BLaER1 (cell line): ENCODE measurements at regions not wholly inside any gene's neighbourhood (a gene's known extent, or its start where the extent isn't known, plus 50 kb on each side); places are given as distances from the start of the nearest gene placed in this dataset.

Experiments used
- H3K27ac ChIP-seq: shearing (Covaris generic); formaldehyde crosslinking; 2 replicates; pipeline ENCODE4 v1.8.1; 2022
- H3K27me3 ChIP-seq: shearing (Covaris generic); formaldehyde crosslinking; 2 replicates; pipeline ENCODE4 v1.8.1; 2022
- H3K36me3 ChIP-seq: shearing (Covaris generic); formaldehyde crosslinking; 2 replicates; pipeline ENCODE4 v1.8.1; 2022
- H3K4me1 ChIP-seq: shearing (Covaris generic); formaldehyde crosslinking; 2 replicates; pipeline ENCODE4 v1.8.1; 2022
- H3K4me2 ChIP-seq: shearing (Covaris generic); formaldehyde crosslinking; 2 replicates; pipeline ENCODE4 v1.8.1; 2022
- H3K4me3 ChIP-seq: shearing (Covaris generic); formaldehyde crosslinking; 2 replicates; pipeline ENCODE4 v1.8.1; 2022
- H3K9ac ChIP-seq: shearing (Covaris generic); formaldehyde crosslinking; 2 replicates; pipeline ENCODE4 v1.8.1; 2022
- H3K9me3 ChIP-seq: shearing (Covaris generic); formaldehyde crosslinking; 2 replicates; pipeline ENCODE4 v1.8.1; 2022
- H4K20me1 ChIP-seq: shearing (Covaris generic); formaldehyde crosslinking; 2 replicates; pipeline ENCODE4 v1.8.1; 2022
- Cebpa-rat ChIP-seq: shearing (Covaris generic); IDR thresholded peaks from 2 replicates; pipeline ENCODE4 v1.8.1; 2022

DNA sequence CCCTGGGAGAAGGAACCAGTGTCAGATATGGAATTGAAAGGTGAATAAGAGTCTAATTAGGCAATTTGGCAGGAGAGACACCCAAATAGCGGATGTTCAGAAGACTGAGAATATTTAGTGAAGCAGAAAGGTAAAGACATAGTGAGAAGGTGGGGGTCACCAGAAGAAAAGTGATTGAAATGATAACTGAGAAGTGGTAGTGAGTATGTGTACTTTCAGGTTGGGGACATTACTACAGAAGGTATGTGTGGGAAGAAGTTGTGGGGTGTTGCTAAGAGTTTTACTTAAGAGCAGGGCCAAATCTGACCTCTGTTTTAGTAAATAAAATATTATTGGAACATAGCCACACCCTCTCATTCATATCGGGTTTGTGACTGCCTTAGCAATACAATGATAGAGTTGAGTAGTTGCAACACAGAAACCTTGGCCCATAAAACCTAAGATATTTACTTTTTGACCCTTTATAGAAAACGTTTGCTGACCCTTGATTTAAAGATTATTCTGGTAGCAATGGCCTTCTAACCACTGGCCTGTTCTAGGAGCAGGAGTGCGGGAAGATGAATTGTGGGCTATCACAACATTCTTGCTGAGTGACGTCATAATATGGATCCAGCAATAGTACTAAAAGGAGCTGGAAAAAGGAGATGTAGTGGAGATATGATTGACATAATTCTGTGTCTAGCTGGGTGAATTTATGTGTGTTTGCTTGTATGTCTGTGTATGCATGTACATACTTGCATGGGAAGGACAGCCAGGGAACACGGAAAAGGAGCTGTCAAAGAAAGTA is 115.3 kb downstream of the HS3ST1 start:
- Histone ChIP-seq H3K27ac (no peak overlapping the region), H3K4me2 (no peak overlapping the region), H3K9ac (no peak overlapping the region), H3K9me3 (peaks cover 22% of the 10 kb centered on the region), H3K4me1 (no peaks in the 10 kb centered on the region), H3K36me3 (no peaks in the 10 kb centered on the region), H4K20me1 (no peaks in the 10 kb centered on the region), H3K4me3 (no peak overlapping the region), H3K27me3 (no peaks in the 10 kb centered on the region)
- TF ChIP-seq Cebpa-rat = no peak

- TF ChIP-seq Cebpa-rat = no peak
- no peaks in the 10 kb centered on the region for H3K36me3 ChIP-seq
- H3K4me3 ChIP-seq = no peak overlapping the region
- H3K27ac ChIP-seq = no peak overlapping the region
- no peak overlapping the region for H3K4me2 ChIP-seq
- no peaks in the 10 kb centered on the region for H3K4me1 ChIP-seq
- no peaks in the 10 kb centered on the region for H3K27me3 ChIP-seq
- no peak overlapping the region for H3K9ac ChIP-seq
- H3K9me3 ChIP-seq = peaks cover 26% of the 10 kb centered on the region
- no peaks in the 10 kb centered on the region for H4K20me1 ChIP-seq
Observed at GRCh38 chr4:11312389-11312788, 116.3 kb downstream of the HS3ST1 start.

- H3K9me3 ChIP-seq = no peaks in the 10 kb centered on the region
- no peak for TF ChIP-seq Cebpa-rat
- H3K4me2 ChIP-seq = no peak overlapping the region
- H3K36me3 ChIP-seq = no peaks in the 10 kb centered on the region
- H3K4me3 ChIP-seq = no peak overlapping the region
- H3K27me3 ChIP-seq = no peaks in the 10 kb centered on the region
- H3K4me1 ChIP-seq = no peaks in the 10 kb centered on the region
- H3K27ac ChIP-seq = no peak overlapping the region
- no peaks in the 10 kb centered on the region for H4K20me1 ChIP-seq
- no peak overlapping the region for H3K9ac ChIP-seq
Observed at GRCh38 chr4:11301075-11301660, 127.5 kb downstream of the HS3ST1 start.

GRCh38 chr4:11299836-11300235 is 128.9 kb downstream of the HS3ST1 start:
- H4K20me1 ChIP-seq = no peaks in the 10 kb centered on the region
- TF ChIP-seq Cebpa-rat = no peak
- H3K4me2 ChIP-seq = no peak overlapping the region
- H3K27me3 ChIP-seq = no peaks in the 10 kb centered on the region
- no peaks in the 10 kb centered on the region for H3K4me1 ChIP-seq
- H3K27ac ChIP-seq = no peak overlapping the region
- H3K9ac ChIP-seq = no peak overlapping the region
- no peaks in the 10 kb centered on the region for H3K36me3 ChIP-seq
- no peak overlapping the region for H3K4me3 ChIP-seq
- no peaks in the 10 kb centered on the region for H3K9me3 ChIP-seq

DNA sequence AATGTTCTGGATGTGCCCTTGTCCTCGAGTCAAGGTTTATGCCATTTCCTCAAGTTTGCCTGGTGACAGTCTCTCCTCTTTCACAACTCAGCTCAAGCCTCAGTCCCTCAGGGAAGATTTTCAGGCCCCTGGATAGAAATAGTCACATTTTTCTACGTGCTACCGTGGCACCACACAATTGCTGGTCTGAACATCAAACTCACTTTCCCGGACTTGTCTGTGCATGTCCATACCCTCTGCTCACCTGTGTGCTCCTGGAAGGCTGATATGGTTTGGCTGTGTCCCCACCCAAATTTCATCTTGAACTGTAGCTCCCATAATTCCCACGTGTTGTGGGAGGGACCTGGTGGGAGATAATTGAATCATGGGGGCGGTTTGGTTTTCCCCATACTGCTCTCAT is 129.7 kb downstream of the HS3ST1 start:
- Histone ChIP-seq H3K27me3 (no peaks in the 10 kb centered on the region), H3K4me3 (no peak overlapping the region), H3K4me2 (no peak overlapping the region), H3K36me3 (no peaks in the 10 kb centered on the region), H3K9me3 (no peaks in the 10 kb centered on the region), H3K27ac (no peak overlapping the region), H3K9ac (no peak overlapping the region), H4K20me1 (no peaks in the 10 kb centered on the region), H3K4me1 (no peaks in the 10 kb centered on the region)
- no peak for TF ChIP-seq Cebpa-rat

DNA sequence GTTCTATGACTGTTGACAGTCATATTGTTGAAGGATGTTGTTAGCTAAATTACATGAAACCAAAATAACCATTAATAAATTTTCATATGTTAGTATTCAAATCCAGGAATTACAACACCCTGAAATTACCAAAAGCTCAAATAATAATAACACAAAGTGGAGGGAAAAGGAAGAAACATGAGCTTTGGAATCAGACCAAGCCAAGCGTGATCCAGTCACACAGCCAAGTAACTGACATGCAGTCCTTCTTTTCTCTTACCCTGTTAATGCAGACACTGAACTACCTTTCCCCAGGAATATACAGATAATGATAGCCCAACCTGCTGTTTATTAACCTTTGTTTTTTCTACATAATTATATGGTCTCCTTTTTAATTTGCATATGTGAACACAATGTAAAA is 130.2 kb downstream of the HS3ST1 start:
- Histone ChIP-seq H4K20me1 (no peaks in the 10 kb centered on the region), H3K27ac (no peak overlapping the region), H3K4me3 (no peak overlapping the region), H3K27me3 (no peaks in the 10 kb centered on the region), H3K9ac (no peak overlapping the region), H3K4me1 (no peaks in the 10 kb centered on the region), H3K36me3 (no peaks in the 10 kb centered on the region), H3K9me3 (no peaks in the 10 kb centered on the region), H3K4me2 (no peak overlapping the region)
- no peak for TF ChIP-seq Cebpa-rat

DNA sequence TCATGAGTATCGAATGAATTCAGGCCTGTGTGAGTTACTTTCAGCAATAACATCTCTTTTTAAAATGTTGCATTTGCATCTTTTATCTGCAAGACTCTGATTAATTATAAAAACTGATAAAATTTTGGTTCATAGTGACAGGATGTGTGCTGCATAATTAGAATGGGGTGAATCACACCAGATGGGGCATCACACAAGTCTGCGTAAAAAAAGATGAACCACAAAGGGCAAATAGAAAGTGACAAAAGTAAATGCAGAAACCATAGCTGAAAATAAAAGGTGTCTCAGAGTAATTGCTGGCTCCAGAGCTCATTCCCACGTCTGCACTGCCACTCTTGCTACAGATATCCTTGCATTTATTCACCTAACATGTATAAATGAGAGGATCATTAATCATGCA is 131.1 kb downstream of the HS3ST1 start:
- H3K27ac ChIP-seq = no peak overlapping the region

DNA sequence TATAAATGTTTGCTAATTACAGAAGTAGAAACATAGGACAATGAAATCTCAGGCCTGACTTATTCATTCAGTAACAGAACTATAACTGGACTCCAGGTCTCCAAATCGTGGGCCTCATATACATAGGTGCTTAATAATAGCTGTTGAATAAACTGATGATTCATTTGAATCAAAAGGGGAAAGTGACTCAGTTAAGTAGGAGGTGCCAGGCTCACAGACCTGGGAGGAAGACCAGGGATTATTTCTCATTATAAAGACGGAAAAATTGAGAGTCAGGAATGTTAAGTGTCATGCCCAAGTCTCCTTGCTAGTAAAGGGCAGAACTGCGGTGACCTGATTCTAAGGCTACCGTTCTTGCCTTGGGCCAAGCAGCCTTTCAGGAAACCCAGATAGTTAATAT is 131.5 kb downstream of the HS3ST1 start:
- Histone ChIP-seq H3K27ac (no peak overlapping the region), H3K36me3 (no peaks in the 10 kb centered on the region), H3K9me3 (no peaks in the 10 kb centered on the region), H3K4me3 (no peak overlapping the region), H3K4me1 (no peaks in the 10 kb centered on the region), H3K27me3 (no peaks in the 10 kb centered on the region), H3K9ac (no peak overlapping the region), H4K20me1 (no peaks in the 10 kb centered on the region), H3K4me2 (no peak overlapping the region)
- no peak for TF ChIP-seq Cebpa-rat

More for the DNA sequence above, 131.1 kb downstream of the HS3ST1 start:
- no peak overlapping the region for H3K9ac ChIP-seq
- TF ChIP-seq Cebpa-rat = no peak
- H3K27me3 ChIP-seq = no peaks in the 10 kb centered on the region
- H3K9me3 ChIP-seq = no peaks in the 10 kb centered on the region
- no peaks in the 10 kb centered on the region for H3K36me3 ChIP-seq
- no peak overlapping the region for H3K4me2 ChIP-seq
- no peaks in the 10 kb centered on the region for H4K20me1 ChIP-seq
- H3K4me3 ChIP-seq = no peak overlapping the region
- no peaks in the 10 kb centered on the region for H3K4me1 ChIP-seq

GRCh38 chr4:11293866-11294265 is 134.8 kb downstream of the HS3ST1 start:
- Histone ChIP-seq H4K20me1 (no peaks in the 10 kb centered on the region), H3K4me2 (no peak overlapping the region), H3K4me1 (no peaks in the 10 kb centered on the region), H3K9me3 (no peaks in the 10 kb centered on the region), H3K27me3 (no peaks in the 10 kb centered on the region), H3K27ac (no peak overlapping the region), H3K36me3 (no peaks in the 10 kb centered on the region), H3K4me3 (no peak overlapping the region), H3K9ac (no peak overlapping the region)
- no peak for TF ChIP-seq Cebpa-rat

- Histone ChIP-seq H3K4me2 (no peak overlapping the region), H3K9me3 (peaks cover 18% of the 10 kb centered on the region), H3K4me1 (peaks cover 5% of the 10 kb centered on the region; the same call in 1 of the 2 replicates), H3K27me3 (no peaks in the 10 kb centered on the region), H3K4me3 (no peak overlapping the region), H3K27ac (no peak overlapping the region), H3K36me3 (no peaks in the 10 kb centered on the region), H4K20me1 (no peaks in the 10 kb centered on the region), H3K9ac (no peak overlapping the region)
- no peak for TF ChIP-seq Cebpa-rat
Observed at GRCh38 chr4:11287055-11287454, 141.6 kb downstream of the HS3ST1 start.
